ENCODE measurements at regions not wholly inside any gene's neighbourhood (a gene's known extent, or its start where the extent isn't known, plus 50 kb on each side); places are given as distances from the start of the nearest gene placed in this dataset.
"Not testable (repeated sequence)": the region's sequence is repeated elsewhere in the genome, so short reads cannot be mapped to it uniquely, and the experiment has no call there.

- not testable (repeated sequence) for H3K27me3 Mint-ChIP-seq; ATAC-seq (ENCODE audit: low read depth)
Observed at GRCh38 chrY:17511984-17512383, 368.0 kb downstream of the CDY2B start.

GRCh38 chrY:17511476-17511875 is 368.5 kb downstream of the CDY2B start:
- H3K36me3 Mint-ChIP-seq (ENCODE audit: low read depth); H3K27me3 Mint-ChIP-seq; H3K27ac Mint-ChIP-seq; H3K4me1 Mint-ChIP-seq; DNase-seq; H3K4me3 Mint-ChIP-seq; CTCF ChIA-PET; ATAC-seq (ENCODE audit: low read depth); POLR2A ChIA-PET; intact Hi-C loops (cut with micrococcal nuclease); H3K9me3 Mint-ChIP-seq: not testable (repeated sequence)

More at GRCh38 chrY:17511984-17512383, 368.0 kb downstream of the CDY2B start:
- DNase-seq; H3K4me3 Mint-ChIP-seq; H3K9me3 Mint-ChIP-seq; H3K27ac Mint-ChIP-seq; H3K4me1 Mint-ChIP-seq; H3K36me3 Mint-ChIP-seq (ENCODE audit: low read depth); intact Hi-C loops (cut with micrococcal nuclease); POLR2A ChIA-PET; CTCF ChIA-PET: not testable (repeated sequence)

GRCh38 chrY:17505834-17506233 is 374.2 kb downstream of the CDY2B start:
- intact Hi-C loops (cut with micrococcal nuclease), result not testable (repeated sequence)

GRCh38 chrY:17484763-17485162 is 395.3 kb downstream of the CDY2B start:
- DNase-seq; H3K4me1 Mint-ChIP-seq; H3K36me3 Mint-ChIP-seq (ENCODE audit: low read depth); H3K4me3 Mint-ChIP-seq; H3K27ac Mint-ChIP-seq; intact Hi-C loops (cut with micrococcal nuclease); POLR2A ChIA-PET; CTCF ChIA-PET; ATAC-seq (ENCODE audit: low read depth); H3K9me3 Mint-ChIP-seq; H3K27me3 Mint-ChIP-seq: not testable (repeated sequence)

More at GRCh38 chrY:17505834-17506233, 374.2 kb downstream of the CDY2B start:
- DNase-seq; H3K27me3 Mint-ChIP-seq; H3K4me3 Mint-ChIP-seq; CTCF ChIA-PET; ATAC-seq (ENCODE audit: low read depth); H3K4me1 Mint-ChIP-seq; H3K9me3 Mint-ChIP-seq; POLR2A ChIA-PET; H3K36me3 Mint-ChIP-seq (ENCODE audit: low read depth); H3K27ac Mint-ChIP-seq: not testable (repeated sequence)

GRCh38 chrY:17484157-17484556 is 395.9 kb downstream of the CDY2B start:
- intact Hi-C loops (cut with micrococcal nuclease); POLR2A ChIA-PET; H3K4me1 Mint-ChIP-seq: not testable (repeated sequence)

GRCh38 chrY:17481389-17482022 is 398.5 kb downstream of the CDY2B start:
- H3K27ac Mint-ChIP-seq; intact Hi-C loops (cut with micrococcal nuclease); CTCF ChIA-PET; H3K9me3 Mint-ChIP-seq; DNase-seq; POLR2A ChIA-PET; H3K27me3 Mint-ChIP-seq; H3K4me3 Mint-ChIP-seq; H3K4me1 Mint-ChIP-seq; H3K36me3 Mint-ChIP-seq (ENCODE audit: low read depth): not testable (repeated sequence)
- ATAC-seq (ENCODE audit: low read depth), result peak; percentile 42

More at GRCh38 chrY:17484157-17484556, 395.9 kb downstream of the CDY2B start:
- H3K9me3 Mint-ChIP-seq; H3K27me3 Mint-ChIP-seq; H3K4me3 Mint-ChIP-seq; CTCF ChIA-PET; DNase-seq; H3K27ac Mint-ChIP-seq; H3K36me3 Mint-ChIP-seq (ENCODE audit: low read depth): not testable (repeated sequence)
- peak; percentile 14 for ATAC-seq (ENCODE audit: low read depth)

- ATAC-seq (ENCODE audit: low read depth); DNase-seq; H3K4me1 Mint-ChIP-seq; POLR2A ChIA-PET; intact Hi-C loops (cut with micrococcal nuclease); CTCF ChIA-PET; H3K36me3 Mint-ChIP-seq (ENCODE audit: low read depth); H3K4me3 Mint-ChIP-seq; H3K9me3 Mint-ChIP-seq; H3K27ac Mint-ChIP-seq; H3K27me3 Mint-ChIP-seq: not testable (repeated sequence)
Observed at GRCh38 chrY:17472068-17472467, 408.0 kb downstream of the CDY2B start.

- ATAC-seq (ENCODE audit: low read depth); H3K27me3 Mint-ChIP-seq; DNase-seq; H3K4me3 Mint-ChIP-seq; H3K9me3 Mint-ChIP-seq; CTCF ChIA-PET; H3K36me3 Mint-ChIP-seq (ENCODE audit: low read depth); H3K27ac Mint-ChIP-seq; intact Hi-C loops (cut with micrococcal nuclease); H3K4me1 Mint-ChIP-seq; POLR2A ChIA-PET: not testable (repeated sequence)
Observed at GRCh38 chrY:17459753-17460152, 420.3 kb downstream of the CDY2B start.

- Mint-ChIP-seq H3K4me3 (no peak overlapping the region), H3K9me3 (no peaks in the 10 kb centered on the region), H3K27ac (no peak overlapping the region), H3K36me3 (ENCODE audit: low read depth) (no peaks in the 10 kb centered on the region), H3K4me1 (no peaks in the 10 kb centered on the region), H3K27me3 (no peaks in the 10 kb centered on the region)
- intact Hi-C loops (cut with micrococcal nuclease), result no loop called here
- ChIA-PET CTCF (no interaction called here), POLR2A (no interaction called here)
- no peak for TF ChIP-seq CTCF (IDR thresholded peaks at IDR 0.05)
- DNase-seq (no peak), ATAC-seq (ENCODE audit: low read depth) (no peak)
Observed at GRCh38 chrY:17430570-17431166, 449.4 kb downstream of the CDY2B start.
